PC-3 (cell line): ENCODE measurements at regions not wholly inside any gene's neighbourhood (a gene's known extent, or its start where the extent isn't known, plus 50 kb on each side); places are given as distances from the start of the nearest gene placed in this dataset.

Source experiments
- CTCF ChIP-seq: fragments of 300-600 bp; sonication (generic); conservative IDR thresholded peaks from 2 replicates; pipeline ENCODE4 v1.5.1; 2017; ENCODE audit warnings: antibody characterized with exemption, low read depth, mild to moderate bottlenecking, low read length
- EZH2 ChIP-seq: fragments of 300-600 bp; sonication (generic); IDR thresholded peaks from one replicate; pipeline ENCODE4 v1.6.1; 2017; ENCODE audit warnings: antibody characterized with exemption, mild to moderate bottlenecking, low read length; ENCODE audit not compliant: unreplicated experiment
- EZH2phosphoT487 ChIP-seq: fragments of 300-600 bp; sonication (generic); IDR thresholded peaks from 2 replicates; pipeline ENCODE4 v1.6.1; 2018; ENCODE audit warnings: mild to moderate bottlenecking, antibody characterized with exemption, low read length, borderline replicate concordance

- TF ChIP-seq CTCF: no peak
- no peak for TF ChIP-seq EZH2phosphoT487
- no peak for TF ChIP-seq EZH2
These were observed 60.2 kb upstream of the HPGD start for GRCh38 chr4:174582463-174582862.
